Loucy (cell line): ENCODE measurements at regions not wholly inside any gene's neighbourhood (a gene's known extent, or its start where the extent isn't known, plus 50 kb on each side); places are given as distances from the start of the nearest gene placed in this dataset.

Source experiments
- EZH2phosphoT487 ChIP-seq: fragments of 200-600 bp; IDR thresholded peaks from 2 replicates; pipeline ENCODE4 v1.6.1; 2018; ENCODE audit warnings: antibody characterized with exemption, mild to moderate bottlenecking, moderate library complexity, borderline replicate concordance
- TF ChIP-seq, protein P1 (sequence below): fragments of 200-600 bp; sonication (generic); conservative IDR thresholded peaks from 2 replicates; pipeline ENCODE4 v1.5.1; 2014; ENCODE audit warnings: mild to moderate bottlenecking, antibody characterized with exemption, low read length

DNA sequence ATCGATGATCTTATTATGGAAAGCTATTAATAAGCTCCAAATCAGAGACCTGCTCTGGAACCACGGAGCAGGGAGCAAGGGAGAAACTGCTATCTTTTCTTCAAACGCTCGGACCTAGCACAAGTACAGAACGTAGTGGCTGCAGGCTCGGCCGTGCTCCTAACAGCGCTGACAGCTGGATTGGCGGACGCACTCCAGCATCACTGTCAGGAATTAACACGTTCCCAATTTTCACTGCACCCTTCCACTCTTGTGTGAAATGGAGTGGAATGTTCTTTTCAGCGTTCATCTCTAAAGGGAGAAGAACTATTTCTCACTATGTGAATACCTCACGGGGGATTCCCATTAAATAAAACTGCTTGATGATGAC lies 106.9 kb downstream of the ZNF281 start:
- TF ChIP-seq, protein P1, sequence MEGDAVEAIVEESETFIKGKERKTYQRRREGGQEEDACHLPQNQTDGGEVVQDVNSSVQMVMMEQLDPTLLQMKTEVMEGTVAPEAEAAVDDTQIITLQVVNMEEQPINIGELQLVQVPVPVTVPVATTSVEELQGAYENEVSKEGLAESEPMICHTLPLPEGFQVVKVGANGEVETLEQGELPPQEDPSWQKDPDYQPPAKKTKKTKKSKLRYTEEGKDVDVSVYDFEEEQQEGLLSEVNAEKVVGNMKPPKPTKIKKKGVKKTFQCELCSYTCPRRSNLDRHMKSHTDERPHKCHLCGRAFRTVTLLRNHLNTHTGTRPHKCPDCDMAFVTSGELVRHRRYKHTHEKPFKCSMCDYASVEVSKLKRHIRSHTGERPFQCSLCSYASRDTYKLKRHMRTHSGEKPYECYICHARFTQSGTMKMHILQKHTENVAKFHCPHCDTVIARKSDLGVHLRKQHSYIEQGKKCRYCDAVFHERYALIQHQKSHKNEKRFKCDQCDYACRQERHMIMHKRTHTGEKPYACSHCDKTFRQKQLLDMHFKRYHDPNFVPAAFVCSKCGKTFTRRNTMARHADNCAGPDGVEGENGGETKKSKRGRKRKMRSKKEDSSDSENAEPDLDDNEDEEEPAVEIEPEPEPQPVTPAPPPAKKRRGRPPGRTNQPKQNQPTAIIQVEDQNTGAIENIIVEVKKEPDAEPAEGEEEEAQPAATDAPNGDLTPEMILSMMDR: no peak
- no peak for TF ChIP-seq EZH2phosphoT487
